Activated CD8-positive, alpha-beta T cell treated with anti-CD3 and anti-CD28 coated beads, Interleukin-2, amount 10 ng/mL, durations not matched to agents 7 days and 5 days (primary cell): ENCODE measurements at regions not wholly inside any gene's neighbourhood (a gene's known extent, or its start where the extent isn't known, plus 50 kb on each side); places are given as distances from the start of the nearest gene placed in this dataset.

ENCODE experiments used
- ATAC-seq: fragments of 150-1000 bp; cut with Tn5 transposase; one replicate; pipeline ENCODE4 v1.10.0; 2021; ENCODE audit warnings: moderate library complexity
- CTCF ChIA-PET: fragments of 350-600 bp; sonication (Branson Sonifier 250); formaldehyde crosslinking; loops from one replicate; lab custom pipeline; 2021; ENCODE audit warnings: antibody characterized with exemption; lab: Charles Lee
- POLR2A ChIA-PET: fragments of 350-600 bp; sonication (Branson Sonifier 250); formaldehyde crosslinking; loops from one replicate; lab custom pipeline; 2021; ENCODE audit warnings: antibody characterized with exemption; lab: Charles Lee
- DNase-seq: peaks from one replicate; pipeline ENCODE4 v3.0.0-alpha.2; 2020
- H3K27ac Mint-ChIP-seq: one replicate; pipeline ENCODE4 v1.8.0; 2021; ENCODE audit warnings: mild to moderate bottlenecking, mixed read lengths
- H3K27me3 Mint-ChIP-seq: one replicate; pipeline ENCODE4 v1.8.0; 2021; ENCODE audit warnings: low read depth, mixed read lengths
- H3K36me3 Mint-ChIP-seq: one replicate; pipeline ENCODE4 v1.8.0; 2021; ENCODE audit warnings: low read depth, mixed read lengths
- H3K4me1 Mint-ChIP-seq: one replicate; pipeline ENCODE4 v1.8.0; 2021; ENCODE audit warnings: low read depth, mixed read lengths
- H3K4me3 Mint-ChIP-seq: one replicate; pipeline ENCODE4 v1.8.0; 2021; ENCODE audit warnings: mild to moderate bottlenecking, mixed read lengths
- H3K9me3 Mint-ChIP-seq: one replicate; pipeline ENCODE4 v1.8.0; 2022; ENCODE audit warnings: mixed read lengths; ENCODE audit not compliant: insufficient read depth

DNA sequence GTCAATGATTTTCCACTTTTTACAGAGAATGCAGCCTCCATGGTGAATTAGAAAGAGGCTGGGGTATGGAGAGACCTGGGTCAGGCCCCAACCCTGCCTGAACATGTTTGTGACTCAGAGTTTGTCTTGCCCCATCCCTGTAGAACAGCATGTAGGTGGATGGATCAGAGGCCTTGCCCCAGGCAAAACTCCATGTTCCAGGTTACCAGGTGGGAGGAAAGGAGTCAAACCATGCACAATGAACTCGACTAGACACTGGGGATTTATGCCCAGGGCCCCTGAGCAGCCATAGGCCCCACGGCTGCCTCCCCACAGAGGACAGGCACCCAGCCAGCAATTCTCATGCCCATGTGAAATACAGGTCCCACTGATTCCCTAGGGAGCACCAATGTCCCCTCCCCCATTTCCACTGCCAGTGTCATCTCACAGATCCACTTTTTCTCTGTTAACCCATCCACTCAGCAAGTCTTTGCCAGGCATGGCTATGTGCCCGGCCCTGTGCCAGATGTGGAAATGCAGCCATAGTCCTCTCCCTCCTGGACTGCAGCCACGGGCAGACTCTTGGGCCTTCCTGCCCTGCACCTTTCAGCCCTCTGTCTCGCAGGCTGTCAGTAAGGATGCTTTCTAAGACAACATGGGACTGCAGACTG, 737.8 kb upstream of the HS6ST1 start:
- no peaks in the 10 kb centered on the region for H3K36me3 Mint-ChIP-seq

GRCh38 chr2:129056959-129057317, 738.3 kb upstream of the HS6ST1 start:
- Mint-ChIP-seq H3K36me3 (no peaks in the 10 kb centered on the region), H3K4me1 (no peaks in the 10 kb centered on the region), H3K27me3 (no peaks in the 10 kb centered on the region), H3K27ac (no peak overlapping the region), H3K4me3 (no peak overlapping the region), H3K9me3 (no peaks in the 10 kb centered on the region)
- CTCF ChIA-PET: no interaction called here
- POLR2A ChIA-PET: no interaction called here
- ATAC-seq (no peak), DNase-seq (no peak)

More for the DNA sequence above, 737.8 kb upstream of the HS6ST1 start:
- ChIA-PET POLR2A (no interaction called here), CTCF (no interaction called here)
- H3K4me3 Mint-ChIP-seq: no peak overlapping the region
- H3K9me3 Mint-ChIP-seq: no peaks in the 10 kb centered on the region
- H3K4me1 Mint-ChIP-seq: no peaks in the 10 kb centered on the region
- no peak overlapping the region for H3K27ac Mint-ChIP-seq
- ATAC-seq: no peak
- H3K27me3 Mint-ChIP-seq: no peaks in the 10 kb centered on the region
- DNase-seq: no peak

DNA sequence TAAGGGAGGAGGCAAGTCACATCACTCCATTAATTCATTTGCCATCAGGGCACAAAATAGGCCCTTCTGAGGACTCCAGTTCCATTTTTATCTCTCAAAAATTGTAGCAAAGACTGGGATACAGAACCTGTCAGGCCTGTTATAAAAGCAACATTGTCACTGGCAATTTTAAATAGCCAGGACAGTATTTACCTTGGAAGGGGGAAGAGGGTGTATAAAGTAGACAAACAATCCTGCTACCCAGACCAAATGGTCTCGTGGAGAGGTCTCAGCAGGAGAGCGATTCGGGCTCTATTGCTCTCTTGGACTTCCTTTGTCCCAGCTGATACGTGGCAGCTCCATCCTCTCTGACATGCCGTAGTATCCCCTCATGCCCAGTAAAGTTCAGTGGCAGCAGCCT, 740.3 kb upstream of the HS6ST1 start:
- ChIA-PET POLR2A (no interaction called here), CTCF (no interaction called here)
- DNase-seq: no peak
- no peak overlapping the region for H3K27ac Mint-ChIP-seq
- no peaks in the 10 kb centered on the region for H3K36me3 Mint-ChIP-seq
- no peak overlapping the region for H3K4me3 Mint-ChIP-seq
- H3K4me1 Mint-ChIP-seq: no peaks in the 10 kb centered on the region
- H3K9me3 Mint-ChIP-seq: no peaks in the 10 kb centered on the region
- ATAC-seq: no peak
- no peaks in the 10 kb centered on the region for H3K27me3 Mint-ChIP-seq

GRCh38 chr2:129059476-129059875, 740.8 kb upstream of the HS6ST1 start:
- Mint-ChIP-seq H3K36me3 (no peaks in the 10 kb centered on the region), H3K27ac (no peak overlapping the region), H3K4me3 (no peak overlapping the region), H3K27me3 (no peaks in the 10 kb centered on the region), H3K9me3 (no peaks in the 10 kb centered on the region), H3K4me1 (no peaks in the 10 kb centered on the region)
- ChIA-PET CTCF (no interaction called here), POLR2A (no interaction called here)
- ATAC-seq (no peak), DNase-seq (no peak)

- Mint-ChIP-seq H3K27ac (no peak overlapping the region), H3K36me3 (no peaks in the 10 kb centered on the region), H3K9me3 (no peaks in the 10 kb centered on the region), H3K27me3 (no peaks in the 10 kb centered on the region), H3K4me3 (no peak overlapping the region), H3K4me1 (no peaks in the 10 kb centered on the region)
- CTCF ChIA-PET: no interaction called here
- no peak for DNase-seq
- ATAC-seq: no peak
- POLR2A ChIA-PET: no interaction called here
These were observed 742.6 kb upstream of the HS6ST1 start for GRCh38 chr2:129061069-129061768.

DNA sequence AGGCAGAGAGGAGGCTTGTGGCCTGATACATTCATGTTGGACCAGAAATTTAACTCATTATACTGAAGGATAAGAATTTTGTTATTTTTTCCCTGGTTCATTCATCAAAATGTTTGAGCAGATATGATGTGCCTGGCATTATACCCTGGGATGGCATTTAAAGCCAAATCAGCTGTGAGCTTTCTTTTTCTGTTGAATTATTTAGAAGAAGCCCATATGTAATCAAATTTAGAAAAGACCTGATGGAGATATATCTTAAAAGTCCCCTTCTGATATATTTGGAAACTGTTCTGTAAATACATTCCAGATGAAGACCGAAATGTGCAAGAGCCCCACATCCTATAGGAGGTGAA, 743.1 kb upstream of the HS6ST1 start:
- no peaks in the 10 kb centered on the region for H3K36me3 Mint-ChIP-seq
- DNase-seq: no peak
- H3K27me3 Mint-ChIP-seq: no peaks in the 10 kb centered on the region
- ChIA-PET POLR2A (no interaction called here), CTCF (no interaction called here)
- no peak overlapping the region for H3K4me3 Mint-ChIP-seq
- no peaks in the 10 kb centered on the region for H3K4me1 Mint-ChIP-seq
- no peaks in the 10 kb centered on the region for H3K9me3 Mint-ChIP-seq
- no peak for ATAC-seq
- H3K27ac Mint-ChIP-seq: no peak overlapping the region

GRCh38 chr2:129062146-129062912, 743.7 kb upstream of the HS6ST1 start:
- no peaks in the 10 kb centered on the region for H3K9me3 Mint-ChIP-seq
- H3K27me3 Mint-ChIP-seq: no peaks in the 10 kb centered on the region
- H3K4me3 Mint-ChIP-seq: no peak overlapping the region
- no peaks in the 10 kb centered on the region for H3K36me3 Mint-ChIP-seq
- ATAC-seq (no peak), DNase-seq (no peak)
- ChIA-PET CTCF (no interaction called here), POLR2A (no interaction called here)
- H3K4me1 Mint-ChIP-seq: no peaks in the 10 kb centered on the region
- no peak overlapping the region for H3K27ac Mint-ChIP-seq

GRCh38 chr2:129067070-129067469, 748.4 kb upstream of the HS6ST1 start:
- DNase-seq (no peak), ATAC-seq (no peak)
- H3K27ac Mint-ChIP-seq: no peak overlapping the region
- CTCF ChIA-PET: no interaction called here
- no peaks in the 10 kb centered on the region for H3K4me1 Mint-ChIP-seq
- POLR2A ChIA-PET: no interaction called here
- H3K4me3 Mint-ChIP-seq: no peak overlapping the region
- no peaks in the 10 kb centered on the region for H3K9me3 Mint-ChIP-seq
- H3K27me3 Mint-ChIP-seq: no peaks in the 10 kb centered on the region
- H3K36me3 Mint-ChIP-seq: no peaks in the 10 kb centered on the region

DNA sequence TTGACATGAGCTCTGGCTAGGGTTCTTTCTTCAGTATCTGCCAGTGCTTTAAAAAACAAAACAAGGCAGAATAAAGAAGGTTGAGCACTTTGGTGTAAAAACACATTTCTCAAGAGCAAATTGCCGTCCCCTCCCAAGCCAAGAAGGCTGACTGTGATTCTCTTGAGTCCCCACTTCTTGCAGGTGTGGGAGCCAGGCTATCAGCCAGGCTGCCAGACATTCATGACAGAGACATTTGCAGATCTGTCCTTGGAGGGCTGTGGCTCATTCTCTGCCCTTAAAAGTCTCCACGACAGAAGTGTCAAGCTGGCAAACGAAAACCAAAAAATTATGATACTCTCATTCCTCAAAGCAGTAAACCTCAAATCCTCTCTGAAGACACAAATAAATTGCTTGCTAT, 749.3 kb upstream of the HS6ST1 start:
- ATAC-seq (no peak), DNase-seq (no peak)
- H3K36me3 Mint-ChIP-seq: no peaks in the 10 kb centered on the region
- no peak overlapping the region for H3K27ac Mint-ChIP-seq
- POLR2A ChIA-PET: no interaction called here
- no peak overlapping the region for H3K4me3 Mint-ChIP-seq
- H3K4me1 Mint-ChIP-seq: no peaks in the 10 kb centered on the region
- no peaks in the 10 kb centered on the region for H3K9me3 Mint-ChIP-seq
- CTCF ChIA-PET: no interaction called here
- H3K27me3 Mint-ChIP-seq: no peaks in the 10 kb centered on the region

DNA sequence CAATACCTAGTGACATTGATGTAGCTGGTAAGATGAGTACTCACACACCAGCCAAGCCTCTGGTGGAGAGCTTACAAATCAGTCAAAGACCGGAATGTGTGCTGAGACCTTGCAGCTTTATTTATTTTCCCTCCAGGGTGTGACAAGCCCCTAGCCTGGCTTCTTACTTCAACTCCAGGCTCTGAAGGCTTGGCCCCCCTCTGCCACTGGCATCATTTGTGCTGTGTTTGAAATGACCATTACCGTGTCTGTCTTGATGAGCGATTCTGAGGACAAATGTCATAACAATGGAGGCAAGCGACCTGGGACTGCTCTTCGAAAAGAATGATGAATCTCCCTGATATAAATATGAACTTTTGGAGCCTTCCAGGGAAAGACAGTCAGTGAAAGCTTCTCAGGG, 749.9 kb upstream of the HS6ST1 start:
- ChIA-PET POLR2A (no interaction called here), CTCF (no interaction called here)
- ATAC-seq: no peak
- H3K27ac Mint-ChIP-seq: no peak overlapping the region
- DNase-seq: no peak
- no peaks in the 10 kb centered on the region for H3K9me3 Mint-ChIP-seq
- H3K4me1 Mint-ChIP-seq: no peaks in the 10 kb centered on the region
- H3K4me3 Mint-ChIP-seq: no peak overlapping the region
- H3K36me3 Mint-ChIP-seq: no peaks in the 10 kb centered on the region
- H3K27me3 Mint-ChIP-seq: no peaks in the 10 kb centered on the region

GRCh38 chr2:129069875-129070594, 751.4 kb upstream of the HS6ST1 start:
- ChIA-PET POLR2A (no interaction called here), CTCF (no interaction called here)
- Mint-ChIP-seq H3K27me3 (no peaks in the 10 kb centered on the region), H3K9me3 (no peaks in the 10 kb centered on the region), H3K36me3 (no peaks in the 10 kb centered on the region), H3K4me1 (no peaks in the 10 kb centered on the region), H3K4me3 (no peak overlapping the region), H3K27ac (no peak overlapping the region)
- no peak for ATAC-seq
- no peak for DNase-seq

DNA sequence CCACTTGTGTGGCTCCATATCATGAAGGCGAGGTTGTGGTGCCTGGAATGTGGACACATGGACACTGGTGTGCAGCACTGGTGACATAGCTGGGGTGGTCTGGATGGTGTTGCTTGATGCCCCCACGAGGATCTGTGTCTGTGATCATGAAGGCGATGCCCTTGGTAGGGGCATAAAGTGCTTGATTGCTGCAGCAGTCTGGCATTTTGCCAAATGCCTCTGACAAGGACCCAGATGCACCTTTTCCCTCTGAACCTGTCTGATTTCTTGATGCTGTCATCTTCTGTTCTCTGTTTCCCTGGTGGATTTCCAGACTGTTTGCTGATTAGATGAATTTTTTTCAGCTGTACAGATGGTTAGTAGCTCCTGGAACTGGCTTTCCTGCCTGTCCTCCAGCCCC, 752.0 kb upstream of the HS6ST1 start:
- Mint-ChIP-seq H3K4me3 (no peak overlapping the region), H3K9me3 (no peaks in the 10 kb centered on the region), H3K4me1 (no peaks in the 10 kb centered on the region), H3K27me3 (no peaks in the 10 kb centered on the region), H3K36me3 (no peaks in the 10 kb centered on the region), H3K27ac (no peak overlapping the region)
- DNase-seq (no peak), ATAC-seq (no peak)
- CTCF ChIA-PET: no interaction called here
- POLR2A ChIA-PET: no interaction called here
